BE2C (cell line): ENCODE measurements at regions not wholly inside any gene's neighbourhood (a gene's known extent, or its start where the extent isn't known, plus 50 kb on each side); places are given as distances from the start of the nearest gene placed in this dataset.

ENCODE experiments used
- DNase-seq: peaks from one replicate; pipeline ENCODE4 v3.0.0-alpha.2; 2020
- H3K27me3 ChIP-seq: fragments of 250-450 bp; sonication (Bioruptor Pico); 2 replicates; pipeline ENCODE4 v1.5.1; 2020; ENCODE audit warnings: mild to moderate bottlenecking
- H3K36me3 ChIP-seq: fragments of 250-450 bp; sonication (Bioruptor Pico); 2 replicates; pipeline ENCODE4 v1.5.1; 2020; ENCODE audit warnings: mild to moderate bottlenecking
- H3K4me1 ChIP-seq: fragments of 250-450 bp; sonication (Bioruptor Pico); 2 replicates; pipeline ENCODE4 v1.5.1; 2020
- H3K4me3 ChIP-seq: 2 replicates; pipeline ENCODE4 v1.5.1; 2011; ENCODE audit warnings: low read depth, low read length
- H3K9me3 ChIP-seq: fragments of 250-450 bp; sonication (Bioruptor Pico); 2 replicates; pipeline ENCODE4 v1.5.1; 2020
- TF ChIP-seq, protein P1 (sequence below): IDR thresholded peaks from 2 replicates; pipeline ENCODE4 v1.5.1; 2012; ENCODE audit warnings: mild to moderate bottlenecking, low read depth, low read length

DNA sequence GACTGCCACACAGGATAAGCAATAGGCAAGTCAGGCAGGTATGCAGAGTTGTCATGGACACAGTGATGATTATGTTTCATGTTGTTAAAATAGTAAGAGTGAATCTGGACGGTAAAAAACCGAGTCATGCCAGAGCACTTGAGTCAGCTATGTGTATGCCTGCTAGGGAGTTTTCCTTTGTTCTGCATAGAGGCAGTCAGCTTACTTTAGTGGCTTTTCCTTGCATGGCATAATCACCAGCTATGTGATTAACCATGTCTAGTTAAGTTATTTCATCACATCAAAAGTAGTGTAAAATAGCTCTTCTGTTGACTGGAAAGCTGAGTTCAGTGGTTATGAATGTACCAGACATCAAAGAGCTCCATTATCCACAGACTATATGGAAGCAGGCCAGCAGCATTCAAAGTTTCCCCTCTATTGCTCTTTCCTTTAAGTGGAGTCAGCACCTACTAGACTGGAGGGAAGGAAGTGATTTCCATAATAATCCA is 989.8 kb downstream of the TLE1 start:
- Histone ChIP-seq H3K4me1 (no peaks in the 10 kb centered on the region; the same call in 1 of the 2 replicates), H3K36me3 (no peaks in the 10 kb centered on the region), H3K4me3 (no peak overlapping the region), H3K27me3 (no peaks in the 10 kb centered on the region), H3K9me3 (no peaks in the 10 kb centered on the region)
- no peak for DNase-seq
- TF ChIP-seq, protein P1, sequence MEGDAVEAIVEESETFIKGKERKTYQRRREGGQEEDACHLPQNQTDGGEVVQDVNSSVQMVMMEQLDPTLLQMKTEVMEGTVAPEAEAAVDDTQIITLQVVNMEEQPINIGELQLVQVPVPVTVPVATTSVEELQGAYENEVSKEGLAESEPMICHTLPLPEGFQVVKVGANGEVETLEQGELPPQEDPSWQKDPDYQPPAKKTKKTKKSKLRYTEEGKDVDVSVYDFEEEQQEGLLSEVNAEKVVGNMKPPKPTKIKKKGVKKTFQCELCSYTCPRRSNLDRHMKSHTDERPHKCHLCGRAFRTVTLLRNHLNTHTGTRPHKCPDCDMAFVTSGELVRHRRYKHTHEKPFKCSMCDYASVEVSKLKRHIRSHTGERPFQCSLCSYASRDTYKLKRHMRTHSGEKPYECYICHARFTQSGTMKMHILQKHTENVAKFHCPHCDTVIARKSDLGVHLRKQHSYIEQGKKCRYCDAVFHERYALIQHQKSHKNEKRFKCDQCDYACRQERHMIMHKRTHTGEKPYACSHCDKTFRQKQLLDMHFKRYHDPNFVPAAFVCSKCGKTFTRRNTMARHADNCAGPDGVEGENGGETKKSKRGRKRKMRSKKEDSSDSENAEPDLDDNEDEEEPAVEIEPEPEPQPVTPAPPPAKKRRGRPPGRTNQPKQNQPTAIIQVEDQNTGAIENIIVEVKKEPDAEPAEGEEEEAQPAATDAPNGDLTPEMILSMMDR = no peak

DNA sequence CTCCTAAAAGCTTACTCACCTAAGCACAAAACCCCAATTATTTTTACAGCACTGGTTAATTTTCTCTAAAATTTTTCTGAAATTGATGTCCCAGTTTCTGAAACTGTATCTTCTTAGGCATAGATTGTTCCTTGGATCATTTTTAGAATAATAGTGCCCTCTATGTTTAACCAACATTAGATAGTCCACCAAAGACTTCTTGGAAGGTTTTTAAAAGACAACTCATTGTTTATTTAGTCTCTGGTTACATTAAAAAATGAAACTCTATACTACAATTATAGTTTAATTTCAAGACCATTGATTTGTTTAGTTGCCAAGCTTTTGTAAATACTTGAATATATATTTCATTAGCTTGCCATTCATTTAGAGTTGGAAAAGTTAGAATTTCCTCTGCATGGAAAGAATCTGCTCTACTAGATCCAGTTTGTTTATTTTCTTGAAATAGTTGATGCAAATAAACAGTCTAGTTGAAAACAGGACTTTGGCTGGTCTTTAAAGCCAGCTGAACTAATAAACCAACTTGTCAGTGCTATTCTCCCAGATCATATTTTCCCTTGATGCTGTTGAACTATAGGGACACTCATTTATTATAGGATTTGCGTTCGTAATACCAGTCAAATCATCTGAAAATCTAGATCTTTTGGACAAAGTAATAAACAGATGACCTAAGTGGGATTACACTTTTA is 990.5 kb downstream of the TLE1 start:
- Histone ChIP-seq H3K36me3 (no peaks in the 10 kb centered on the region), H3K27me3 (no peaks in the 10 kb centered on the region), H3K9me3 (no peaks in the 10 kb centered on the region), H3K4me1 (no peaks in the 10 kb centered on the region; the same call in 1 of the 2 replicates), H3K4me3 (no peak overlapping the region)
- TF ChIP-seq, protein P1 = no peak
- no peak for DNase-seq

DNA sequence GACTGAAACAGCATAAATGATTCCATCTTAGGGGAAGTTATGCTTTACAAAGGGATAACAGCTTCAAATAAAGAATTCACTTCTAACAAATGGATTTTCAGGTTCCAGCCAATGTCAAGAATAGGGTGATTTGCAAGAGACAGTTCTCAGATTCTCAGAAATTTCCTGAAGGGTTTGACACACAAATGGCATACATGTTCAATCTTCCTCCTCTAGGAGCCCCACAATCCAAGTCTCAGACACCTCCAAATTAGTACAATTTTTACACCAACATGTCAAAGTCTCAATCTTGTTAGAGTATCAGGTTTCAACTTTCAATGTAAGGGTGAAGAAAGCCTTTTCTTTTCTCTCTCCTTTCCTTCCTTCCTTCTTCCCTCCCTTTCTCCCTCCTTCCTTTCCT is 996.6 kb downstream of the TLE1 start:
- TF ChIP-seq, protein P1 = no peak
- Histone ChIP-seq H3K27me3 (no peaks in the 10 kb centered on the region), H3K4me1 (no peaks in the 10 kb centered on the region; the same call in 1 of the 2 replicates), H3K4me3 (no peak overlapping the region), H3K36me3 (no peaks in the 10 kb centered on the region), H3K9me3 (no peaks in the 10 kb centered on the region)
- no peak for DNase-seq

DNA sequence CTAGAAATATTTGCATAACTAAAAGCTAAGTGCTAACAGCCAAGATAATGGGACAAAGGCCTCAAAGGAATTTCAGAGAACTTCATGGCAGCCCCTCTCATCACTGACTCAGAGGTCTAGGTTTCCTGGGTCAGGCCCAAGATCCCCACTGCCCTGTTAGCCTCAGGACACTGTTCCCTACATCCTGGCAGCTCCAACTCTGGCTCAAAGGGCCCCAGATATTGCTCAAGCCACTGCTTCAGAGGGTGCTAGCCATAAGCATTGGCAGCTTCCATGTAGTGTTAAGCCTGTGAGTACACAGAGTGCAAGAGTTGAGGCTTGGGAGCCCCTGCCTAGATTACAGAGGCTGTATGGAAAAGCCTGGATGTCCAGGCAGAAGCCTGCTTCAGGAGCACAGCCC is 998.1 kb downstream of the TLE1 start:
- no peaks in the 10 kb centered on the region; the same call in 1 of the 2 replicates for H3K4me1 ChIP-seq
- no peak overlapping the region for H3K4me3 ChIP-seq
- no peaks in the 10 kb centered on the region for H3K36me3 ChIP-seq
- H3K9me3 ChIP-seq = no peaks in the 10 kb centered on the region
- TF ChIP-seq, protein P1 = no peak
- no peak for DNase-seq
- H3K27me3 ChIP-seq = no peaks in the 10 kb centered on the region

DNA sequence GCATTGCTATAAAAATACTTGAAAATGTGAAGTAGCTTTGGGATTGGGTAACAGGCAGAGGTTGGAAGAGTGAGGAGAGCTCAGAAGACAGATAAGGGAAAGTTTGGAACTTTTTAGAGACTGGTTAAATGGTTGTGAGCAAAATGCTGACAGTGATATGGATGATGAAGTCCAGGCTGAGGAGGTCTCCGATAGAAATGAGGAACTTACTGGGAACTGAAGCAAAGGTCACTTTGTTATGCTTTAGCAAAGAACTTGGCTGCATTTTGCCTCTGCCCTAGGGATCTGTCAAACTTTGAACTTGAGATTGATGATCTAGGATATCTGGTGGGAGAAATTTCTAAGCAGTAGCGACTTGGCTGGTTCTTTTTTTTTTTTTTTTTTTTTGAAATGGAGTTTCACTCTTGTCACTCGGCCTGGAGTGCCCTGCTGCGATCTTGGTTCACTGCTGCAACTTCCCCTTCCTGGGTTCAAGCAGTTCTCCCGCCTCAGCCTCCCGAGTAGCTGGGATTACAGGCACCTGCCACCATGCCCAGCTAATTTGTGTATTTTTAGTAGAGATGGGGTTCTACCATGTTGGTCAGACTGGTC is 998.9 kb downstream of the TLE1 start:
- TF ChIP-seq, protein P1 = no peak
- H3K27me3 ChIP-seq = no peaks in the 10 kb centered on the region
- no peaks in the 10 kb centered on the region for H3K36me3 ChIP-seq
- no peak overlapping the region for H3K4me3 ChIP-seq
- DNase-seq = no peak
- H3K9me3 ChIP-seq = no peaks in the 10 kb centered on the region
- H3K4me1 ChIP-seq = no peaks in the 10 kb centered on the region; the same call in 1 of the 2 replicates

DNA sequence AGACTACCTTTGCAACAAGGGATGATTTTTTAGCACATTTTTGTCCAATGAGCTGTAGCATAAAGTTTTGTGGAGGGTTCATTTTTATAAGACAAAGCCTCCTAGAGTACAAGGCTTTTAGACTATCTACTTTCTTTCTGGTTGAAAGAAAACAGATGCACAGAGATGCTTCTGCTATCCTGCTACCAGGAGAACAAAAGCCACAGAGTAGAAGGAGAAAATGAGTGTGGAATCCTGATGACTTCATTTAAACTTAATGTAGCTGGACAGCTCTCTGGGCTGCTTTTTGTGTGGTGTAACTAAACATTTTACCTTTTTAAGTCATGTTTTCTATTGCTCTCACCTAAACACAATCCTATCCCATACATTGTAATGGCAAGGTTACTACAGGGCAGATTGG is 1009.4 kb downstream of the TLE1 start:
- TF ChIP-seq, protein P1 = no peak
- no peaks in the 10 kb centered on the region for H3K9me3 ChIP-seq
- H3K4me3 ChIP-seq = no peak overlapping the region
- no peaks in the 10 kb centered on the region for H3K4me1 ChIP-seq
- no peaks in the 10 kb centered on the region for H3K36me3 ChIP-seq
- DNase-seq = no peak
- no peaks in the 10 kb centered on the region for H3K27me3 ChIP-seq
